ENCODE measurements at regions not wholly inside any gene's neighbourhood (a gene's known extent, or its start where the extent isn't known, plus 50 kb on each side); places are given as distances from the start of the nearest gene placed in this dataset.

DNA sequence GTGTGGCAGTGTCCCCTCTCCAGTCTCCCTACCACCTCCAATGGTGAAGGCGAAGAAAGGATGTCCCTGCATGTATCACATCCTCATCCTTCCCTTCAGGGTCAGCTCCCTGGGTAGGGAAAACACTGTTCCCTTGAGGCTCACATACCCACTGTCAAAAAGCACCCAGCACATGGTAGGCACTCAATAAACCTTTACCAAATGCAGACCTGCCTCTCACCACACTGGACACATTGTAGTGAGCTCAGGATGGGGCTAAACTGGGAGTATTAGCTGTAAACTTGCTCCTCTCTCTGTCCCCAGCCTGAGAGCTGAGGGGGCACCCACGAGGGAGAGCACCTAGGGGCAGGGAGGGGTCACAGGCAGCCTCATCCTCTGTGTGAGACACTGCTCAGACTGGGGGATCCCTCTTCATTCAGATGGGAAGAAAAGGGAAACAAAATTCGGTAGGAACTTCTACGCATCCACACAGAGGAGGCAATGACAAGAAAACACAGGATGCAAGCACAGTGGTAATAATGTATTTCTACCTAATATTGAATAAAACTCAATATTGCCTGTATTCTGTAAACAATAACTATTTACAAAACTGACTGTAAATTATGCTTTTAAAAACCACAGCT lies 101.6 kb upstream of the TOP3B start:
- TF ChIP-seq CTCF (IDR thresholded peaks at IDR 0.05) (no peak), EP300 (IDR thresholded peaks at IDR 0.05) (no peak)

Data from sigmoid colon (tissue), 4 donors.